ENCODE measurements at regions not wholly inside any gene's neighbourhood (a gene's known extent, or its start where the extent isn't known, plus 50 kb on each side); places are given as distances from the start of the nearest gene placed in this dataset.

- ATAC-seq: no peak
- H3K36me3 ChIP-seq: no peaks in the 10 kb centered on the region
- intact Hi-C loops (cut with DNase I): no loop called here
Observed at GRCh38 chr6:4675121-4675520, 101.1 kb upstream of the CDYL start.

DNA sequence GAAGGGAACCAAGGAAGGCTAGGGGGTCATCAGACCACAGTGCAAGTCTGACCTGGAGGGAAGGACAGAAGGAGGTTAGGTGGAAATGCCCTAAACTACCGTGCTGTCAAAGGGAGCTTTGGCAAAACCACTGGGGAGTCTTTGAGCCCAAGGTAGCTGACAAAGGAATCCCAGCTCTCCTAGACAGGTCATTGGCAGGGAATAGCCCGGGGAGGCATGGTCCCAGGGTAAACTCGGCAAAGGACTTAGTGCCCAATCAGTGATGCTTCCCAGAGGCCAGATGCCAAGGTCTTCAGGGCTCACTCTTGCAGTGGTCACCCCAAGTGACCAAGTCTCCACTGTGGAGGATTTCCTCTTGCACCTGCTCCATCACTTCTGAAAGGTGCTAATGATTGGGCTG lies 102.3 kb upstream of the CDYL start:
- intact Hi-C loops (cut with DNase I): no loop called here
- no peak overlapping the region for H3K4me3 ChIP-seq
- ATAC-seq: no peak
- no peak overlapping the region for H3K27ac ChIP-seq
- no peak for DNase-seq
- H3K27me3 ChIP-seq (ENCODE audit: low read depth): no peaks in the 10 kb centered on the region
- no peaks in the 10 kb centered on the region for H3K9me3 ChIP-seq
- TF ChIP-seq CTCF (IDR thresholded peaks at IDR 0.05): no peak
- H3K4me1 ChIP-seq: no peaks in the 10 kb centered on the region
- no peaks in the 10 kb centered on the region for H3K36me3 ChIP-seq

More at GRCh38 chr6:4675121-4675520, 101.1 kb upstream of the CDYL start:
- no peaks in the 10 kb centered on the region for H3K9me3 ChIP-seq
- no peaks in the 10 kb centered on the region for H3K4me1 ChIP-seq
- DNase-seq: no peak
- H3K4me3 ChIP-seq: no peak overlapping the region
- no peak overlapping the region for H3K27ac ChIP-seq
- no peak for TF ChIP-seq CTCF (IDR thresholded peaks at IDR 0.05)
- H3K27me3 ChIP-seq (ENCODE audit: low read depth): no peaks in the 10 kb centered on the region

GRCh38 chr6:4672772-4673171 lies 103.4 kb upstream of the CDYL start:
- no peak for TF ChIP-seq CTCF (IDR thresholded peaks at IDR 0.05)
- no peak for ATAC-seq

DNA sequence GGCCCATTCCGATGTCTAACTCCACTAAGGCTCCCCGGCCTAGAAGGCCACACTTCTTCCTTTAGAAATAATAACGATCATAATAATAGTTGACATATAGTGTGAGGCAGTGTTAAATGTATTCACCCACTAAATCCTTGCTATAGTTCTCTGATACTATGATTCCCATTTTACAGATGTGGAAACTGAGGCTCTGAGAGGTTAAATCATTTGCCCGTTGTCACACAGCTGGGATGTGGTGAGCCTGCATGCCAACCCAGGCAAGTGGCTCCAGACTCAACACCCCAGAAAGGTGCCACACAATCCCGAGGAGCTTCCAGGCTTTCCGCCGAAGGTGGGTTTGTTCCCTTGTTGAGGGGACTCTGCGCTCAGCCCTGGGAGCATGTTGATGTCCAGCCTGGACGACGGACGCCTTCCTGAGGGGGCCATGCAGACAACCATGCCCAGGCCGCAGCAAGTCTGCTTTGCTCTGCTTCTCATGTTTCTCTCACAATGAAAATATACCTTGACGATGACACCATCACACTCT lies 104.6 kb upstream of the CDYL start:
- no peak overlapping the region for H3K27ac ChIP-seq
- H3K27me3 ChIP-seq (ENCODE audit: low read depth): no peaks in the 10 kb centered on the region
- no peaks in the 10 kb centered on the region for H3K4me1 ChIP-seq
- H3K4me3 ChIP-seq: no peak overlapping the region
- DNase-seq (no peak), ATAC-seq (no peak)
- intact Hi-C loops (cut with DNase I): no loop called here
- no peaks in the 10 kb centered on the region for H3K9me3 ChIP-seq
- no peak for TF ChIP-seq CTCF (IDR thresholded peaks at IDR 0.05)
- H3K36me3 ChIP-seq: no peaks in the 10 kb centered on the region

More at GRCh38 chr6:4672772-4673171, 103.4 kb upstream of the CDYL start:
- no peaks in the 10 kb centered on the region for H3K4me1 ChIP-seq
- H3K9me3 ChIP-seq: no peaks in the 10 kb centered on the region
- no peaks in the 10 kb centered on the region for H3K27me3 ChIP-seq (ENCODE audit: low read depth)
- DNase-seq: no peak
- no peak overlapping the region for H3K4me3 ChIP-seq
- no peaks in the 10 kb centered on the region for H3K36me3 ChIP-seq
- intact Hi-C loops (cut with DNase I): no loop called here
- no peak overlapping the region for H3K27ac ChIP-seq

DNA sequence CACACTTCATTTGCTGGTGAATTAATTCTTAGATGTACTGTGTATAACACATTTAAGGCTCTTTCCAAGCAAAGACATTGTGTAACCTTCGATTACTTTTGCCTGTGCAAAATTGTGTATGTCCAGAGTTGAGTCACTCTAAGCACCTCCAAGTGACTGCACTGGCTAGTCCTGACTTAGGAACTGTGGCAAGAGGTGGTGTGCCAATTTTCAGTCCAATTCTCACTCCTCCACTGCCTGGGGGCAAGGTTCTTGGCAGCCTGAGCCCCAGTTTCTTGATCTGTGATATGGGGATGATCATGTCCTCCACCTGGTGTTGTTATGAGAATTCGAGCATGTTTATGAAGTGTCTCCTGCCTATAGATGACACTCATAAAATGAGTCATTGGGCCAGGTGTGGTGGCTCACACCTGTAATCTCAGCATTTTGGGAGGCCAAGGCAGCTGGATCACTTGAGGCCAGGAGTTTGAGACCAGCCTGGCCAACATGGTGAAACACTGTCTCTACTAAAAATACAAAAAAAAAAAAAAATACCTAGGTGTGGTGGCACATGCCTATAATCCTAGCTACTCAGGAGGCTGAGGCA lies 105.3 kb upstream of the CDYL start:
- no peak for TF ChIP-seq CTCF (IDR thresholded peaks at IDR 0.05)
- Histone ChIP-seq H3K9me3 (no peaks in the 10 kb centered on the region), H3K27ac (no peak overlapping the region), H3K27me3 (ENCODE audit: low read depth) (no peaks in the 10 kb centered on the region), H3K36me3 (no peaks in the 10 kb centered on the region), H3K4me1 (no peaks in the 10 kb centered on the region), H3K4me3 (no peak overlapping the region)
- DNase-seq (no peak), ATAC-seq (no peak)
- intact Hi-C loops (cut with DNase I): no loop called here
